GM12891 (cell line): ENCODE measurements at regions not wholly inside any gene's neighbourhood (a gene's known extent, or its start where the extent isn't known, plus 50 kb on each side); places are given as distances from the start of the nearest gene placed in this dataset.

Experiments used
- DNase-seq: peaks from one replicate; pipeline ENCODE4 v3.0.0; 2011; ENCODE audit warnings: low spot score; ENCODE audit not compliant: insufficient read length
- FAIRE-seq: peaks from 2 replicates; lab custom pipeline; 2011; peaks lifted over from hg19 to GRCh38; lab: Jason Lieb, UNC
- PAX5 ChIP-seq: IDR thresholded peaks from 2 replicates; pipeline ENCODE4 v1.6.1; 2011; ENCODE audit warnings: low read length, moderate library complexity, mild to moderate bottlenecking; ENCODE audit not compliant: insufficient read depth, severe bottlenecking
- POLR2A ChIP-seq: IDR thresholded peaks from 2 replicates; pipeline ENCODE4 v1.6.1; 2011; ENCODE audit warnings: low read depth, low read length, control low read depth
- POLR2AphosphoS5 ChIP-seq: IDR thresholded peaks from 2 replicates; pipeline ENCODE4 v1.6.1; 2011; ENCODE audit warnings: low read depth, low read length, control low read depth
- POU2F2 ChIP-seq: IDR thresholded peaks from 2 replicates; pipeline ENCODE4 v1.6.1; 2011; ENCODE audit warnings: low read depth, mild to moderate bottlenecking, control low read depth, low read length, moderate library complexity
- SPI1 ChIP-seq: IDR thresholded peaks from 2 replicates; pipeline ENCODE4 v1.6.1; 2011; ENCODE audit warnings: low read depth, low read length, control low read depth
- TAF1 ChIP-seq: IDR thresholded peaks from 2 replicates; pipeline ENCODE4 v1.6.1; 2011; ENCODE audit warnings: low read depth, low read length, control low read depth

DNA sequence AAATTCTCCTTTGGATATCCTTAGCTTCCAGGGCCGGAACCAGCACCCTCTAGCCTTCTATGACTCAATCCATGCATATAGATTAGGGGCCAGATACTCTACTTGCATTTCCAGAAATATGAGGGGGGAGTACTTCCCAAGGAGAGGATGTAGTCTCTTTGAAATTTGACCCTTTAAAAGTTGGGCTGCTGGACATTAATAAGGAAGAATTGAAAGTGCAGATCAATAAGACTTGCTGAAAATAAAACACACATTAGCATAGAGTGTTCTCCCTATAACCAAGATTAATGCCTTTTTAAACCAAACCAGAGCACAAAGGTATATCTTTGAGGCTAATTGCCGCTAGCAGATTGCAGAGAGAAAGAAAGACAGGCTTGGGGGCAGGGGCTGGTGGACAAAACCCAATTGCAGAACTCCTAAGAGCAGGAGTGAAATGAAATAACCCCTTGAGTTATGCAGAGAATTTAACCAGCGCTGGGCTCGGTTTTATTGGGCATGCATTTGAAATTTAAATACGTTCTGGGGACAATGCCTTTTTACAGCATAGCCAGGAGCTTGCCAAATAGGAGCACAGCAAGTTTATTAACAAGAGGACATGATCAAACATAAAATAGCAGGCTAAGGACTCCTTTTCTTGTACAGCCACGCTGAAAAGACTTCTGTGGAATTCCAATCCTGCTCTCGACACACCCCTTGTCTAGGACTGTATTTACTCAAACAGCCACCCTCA is 108.2 kb upstream of the SALL4 start:
- TF ChIP-seq SPI1 (no peak), TAF1 (no peak), POLR2A (no peak), PAX5 (no peak), POLR2AphosphoS5 (no peak), POU2F2 (no peak)
- FAIRE-seq (no peak), DNase-seq (no peak)

GRCh38 chr20:51906679-51907078 is 104.4 kb upstream of the SALL4 start:
- no peak for DNase-seq
- no peak for TF ChIP-seq POU2F2
- no peak for TF ChIP-seq TAF1
- TF ChIP-seq POLR2AphosphoS5 = no peak
- no peak for TF ChIP-seq PAX5
- no peak for TF ChIP-seq POLR2A
- no peak for TF ChIP-seq SPI1
- no peak for FAIRE-seq

DNA sequence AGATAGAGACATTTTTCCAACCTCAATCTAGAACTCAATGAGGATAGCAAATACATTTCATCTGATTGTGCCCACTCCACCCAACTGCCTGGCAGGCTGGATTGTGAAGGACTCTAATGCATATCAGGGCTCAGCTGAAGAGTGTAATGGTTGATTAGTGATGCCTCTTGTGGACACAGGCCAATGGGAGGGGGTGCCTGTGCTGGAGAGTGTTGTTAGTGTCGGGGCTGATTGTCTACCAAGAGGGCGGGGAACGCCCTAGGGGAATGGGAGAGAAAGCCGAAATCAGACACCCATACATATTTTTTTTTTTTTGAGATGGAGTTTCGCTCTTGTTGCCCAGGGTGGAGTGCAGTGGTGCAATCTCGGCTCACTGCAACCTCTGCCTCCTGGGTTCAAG is 103.7 kb upstream of the SALL4 start:
- FAIRE-seq (no peak), DNase-seq (no peak)
- TF ChIP-seq PAX5 (no peak), SPI1 (no peak), POU2F2 (no peak), TAF1 (no peak), POLR2A (no peak), POLR2AphosphoS5 (no peak)

DNA sequence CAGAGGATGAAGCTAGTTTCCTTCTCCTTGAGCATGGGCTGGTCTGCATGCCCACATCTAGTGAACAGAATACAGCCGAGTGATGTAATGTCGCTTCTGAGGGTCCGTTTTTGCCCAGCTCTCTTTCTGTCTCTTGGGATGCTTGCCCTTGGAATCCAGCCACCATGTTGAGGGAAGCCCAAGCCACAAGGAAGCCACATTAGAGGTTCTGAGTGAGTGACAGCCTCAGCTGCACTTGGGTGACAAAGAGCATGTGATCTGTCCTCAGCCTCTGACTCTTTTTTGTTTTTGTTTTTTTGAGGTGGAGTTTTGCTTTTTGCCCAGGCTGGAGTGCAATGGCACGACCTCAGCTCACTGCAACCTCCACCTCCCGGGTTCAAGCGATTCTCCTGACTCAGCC is 100.6 kb upstream of the SALL4 start:
- no peak for DNase-seq
- FAIRE-seq = no peak
- TF ChIP-seq PAX5 (no peak), TAF1 (no peak)

- no peak for FAIRE-seq
Measured at GRCh38 chr20:51900443-51900842, 98.1 kb upstream of the SALL4 start.

DNA sequence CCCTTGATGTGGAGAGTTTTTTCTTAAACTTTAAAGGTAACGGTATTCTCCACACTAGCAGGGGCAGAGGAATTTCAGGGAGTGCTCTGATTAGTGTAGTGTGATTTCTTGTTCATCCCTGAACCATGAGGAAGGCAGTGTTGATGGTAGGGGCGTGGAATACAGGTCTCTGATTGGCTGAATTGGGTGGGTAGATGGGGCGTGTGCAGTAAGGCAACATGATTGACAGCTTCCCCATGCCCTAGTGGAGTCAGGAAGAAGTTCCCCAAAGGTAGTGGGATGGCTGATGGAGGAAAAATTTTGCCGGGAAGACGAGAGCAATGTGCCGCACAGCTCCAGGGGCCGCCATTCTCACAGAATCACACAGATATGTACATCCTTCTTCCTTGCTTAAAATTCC is 97.4 kb upstream of the SALL4 start:
- DNase-seq = no peak
- TF ChIP-seq POLR2AphosphoS5 (no peak), PAX5 (no peak), POU2F2 (no peak), POLR2A (no peak), TAF1 (no peak), SPI1 (no peak)
- FAIRE-seq = no peak

More at GRCh38 chr20:51900443-51900842, 98.1 kb upstream of the SALL4 start:
- DNase-seq = no peak
- TF ChIP-seq TAF1 = no peak
- TF ChIP-seq POLR2AphosphoS5 = no peak

DNA sequence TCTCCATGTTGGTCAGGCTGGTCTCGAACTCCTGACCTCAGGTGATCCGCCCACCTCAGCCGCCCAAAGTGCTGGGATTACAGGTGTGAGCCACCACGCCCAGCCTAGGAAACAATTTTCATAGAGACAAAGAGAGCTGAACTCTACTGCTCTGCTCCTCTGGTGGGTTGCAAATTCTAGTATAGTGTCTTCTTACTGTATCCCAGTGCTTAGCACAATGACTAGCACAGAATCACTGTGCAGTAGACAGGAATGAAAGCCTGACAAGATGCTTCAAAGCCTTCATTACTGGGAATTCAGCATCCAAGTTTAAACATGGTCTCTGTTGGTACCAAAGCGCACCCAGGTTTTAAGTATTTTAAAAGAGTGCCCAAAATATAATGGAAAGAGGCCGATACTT is 96.5 kb upstream of the SALL4 start:
- FAIRE-seq (no peak), DNase-seq (no peak)
- no peak for TF ChIP-seq POLR2A
- TF ChIP-seq POLR2AphosphoS5 = no peak
- no peak for TF ChIP-seq POU2F2
- TF ChIP-seq TAF1 = no peak
- no peak for TF ChIP-seq PAX5
- TF ChIP-seq SPI1 = no peak

GRCh38 chr20:51894619-51895018 is 92.3 kb upstream of the SALL4 start:
- FAIRE-seq (no peak), DNase-seq (no peak)
- TF ChIP-seq POU2F2 = no peak
- no peak for TF ChIP-seq PAX5
- TF ChIP-seq SPI1 = no peak
- no peak for TF ChIP-seq TAF1
- TF ChIP-seq POLR2AphosphoS5 = no peak
- TF ChIP-seq POLR2A = no peak

DNA sequence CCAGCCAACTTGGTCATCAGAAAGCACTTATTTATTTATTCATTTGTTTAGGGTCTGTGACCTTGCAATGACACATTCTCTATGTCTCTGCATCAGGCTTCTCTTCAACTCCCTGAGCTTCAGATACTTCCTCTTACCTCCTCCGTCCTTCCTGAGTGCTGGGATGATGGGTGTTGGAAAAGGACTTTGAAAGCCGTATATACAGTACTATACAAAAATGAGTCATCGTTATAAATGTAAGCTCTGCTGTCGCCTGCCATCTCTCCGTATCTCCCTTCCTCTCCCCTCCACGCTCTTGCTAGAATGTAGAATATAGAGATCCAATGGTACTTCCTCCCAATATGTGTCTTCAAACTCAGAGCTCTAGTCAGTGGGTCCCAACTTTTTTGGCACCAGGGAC is 91.9 kb upstream of the SALL4 start:
- TF ChIP-seq SPI1 (no peak), TAF1 (no peak), POLR2AphosphoS5 (no peak), POU2F2 (no peak), POLR2A (no peak)
- DNase-seq (no peak), FAIRE-seq (no peak)

GRCh38 chr20:51893723-51894122 is 91.4 kb upstream of the SALL4 start:
- TF ChIP-seq SPI1 (no peak), POU2F2 (no peak), TAF1 (no peak), PAX5 (no peak), POLR2A (no peak), POLR2AphosphoS5 (no peak)
- FAIRE-seq (no peak), DNase-seq (no peak)
